Vagina (tissue), 2 donors: ENCODE measurements at regions not wholly inside any gene's neighbourhood (a gene's known extent, or its start where the extent isn't known, plus 50 kb on each side); places are given as distances from the start of the nearest gene placed in this dataset.

ENCODE experiments used
- CTCF ChIP-seq, 3 experiments: fragments of 450-650 bp in 2 of 3; fragments of 200-600 bp in 1 of 3; sonication (generic) in 1 of 3; IDR thresholded peaks; one replicate each; pipeline ENCODE4 v1.5.1; 2017 to 2019; ENCODE audit warnings: antibody characterized with exemption in 3 of 3, mild to moderate bottlenecking in 2 of 3, moderate library complexity in 2 of 3
- POLR2A ChIP-seq, 2 donors: fragments of 450-650 bp; IDR thresholded peaks; one replicate each; pipeline ENCODE4 v1.6.1; 2017; ENCODE audit warnings: antibody characterized with exemption in 2 of 2, mild to moderate bottlenecking in 2 of 2, moderate library complexity in 2 of 2

- TF ChIP-seq CTCF (IDR thresholded peaks at IDR 0.05) (no peak), POLR2A (IDR thresholded peaks at IDR 0.05) (no peak)
Observed at GRCh38 chr14:71672596-71672995, 259.6 kb upstream of the RGS6 start.
